ENCODE measurements at regions not wholly inside any gene's neighbourhood (a gene's known extent, or its start where the extent isn't known, plus 50 kb on each side); places are given as distances from the start of the nearest gene placed in this dataset.

- TF ChIP-seq CTCF (IDR thresholded peaks at IDR 0.05; ENCODE audit: low read depth, low read length, poor library complexity, severe bottlenecking): no peak
- TF ChIP-seq EZH2phosphoT487 (IDR thresholded peaks at IDR 0.05; ENCODE audit: borderline replicate concordance, low read length): no peak
These were observed 154.4 kb upstream of the PDE3A start for GRCh38 chr12:20213723-20214625.
